ENCODE measurements at regions not wholly inside any gene's neighbourhood (a gene's known extent, or its start where the extent isn't known, plus 50 kb on each side); places are given as distances from the start of the nearest gene placed in this dataset.

DNA sequence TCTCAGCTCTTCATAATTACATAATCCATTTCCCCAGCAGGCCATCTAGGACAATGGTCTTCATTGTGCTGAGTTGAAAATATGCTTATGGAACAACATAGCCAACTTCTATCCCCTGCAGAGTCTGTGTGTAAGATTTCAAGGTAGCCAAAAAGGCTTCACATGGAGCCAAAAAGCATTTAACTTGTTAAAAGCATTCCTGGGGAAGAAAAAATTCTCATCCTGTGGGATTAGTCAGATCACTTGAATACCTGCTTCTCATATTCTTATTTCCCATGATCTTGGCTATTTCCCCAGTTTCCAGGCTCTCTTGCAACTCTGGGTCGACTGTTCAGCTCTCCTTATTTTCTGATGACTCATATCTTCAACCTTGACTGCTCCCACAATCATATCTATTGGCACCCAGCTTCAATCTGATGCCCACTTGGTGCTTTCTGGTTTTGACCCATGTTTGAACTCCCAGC is 178.9 kb downstream of the KLHL28 start:
- H3K4me3 ChIP-seq (ENCODE audit: low read depth, low read length) = no peak overlapping the region
- no peak overlapping the region for H3K27ac ChIP-seq (ENCODE audit: insufficient read depth, low read length, poor library complexity, severe bottlenecking)
- no peak overlapping the region for H3K4me3 Mint-ChIP-seq
- H3K27me3 ChIP-seq (ENCODE audit: control insufficient read depth, insufficient read depth, low read length) = no peaks in the 10 kb centered on the region
- no peaks in the 10 kb centered on the region for H3K36me3 Mint-ChIP-seq
- no peaks in the 10 kb centered on the region for H3K9me3 ChIP-seq (ENCODE audit: control insufficient read depth in 2 of 2, low read length in 2 of 2)
- no peaks in the 10 kb centered on the region for H3K4me1 ChIP-seq (ENCODE audit: control insufficient read depth, insufficient read depth, low read length, poor library complexity, severe bottlenecking)
- no peaks in the 10 kb centered on the region for H3K4me1 Mint-ChIP-seq
- ATAC-seq (ENCODE audit: low read depth in 2 of 2) (no peak), DNase-seq (no peak)
- H3K27ac Mint-ChIP-seq = no peak overlapping the region
- H3K36me3 ChIP-seq (ENCODE audit: control insufficient read depth, insufficient read depth, low read length) = no peaks in the 10 kb centered on the region
- H3K9me3 Mint-ChIP-seq = peaks cover 0 to 4% (median 0%) of the 10 kb centered on the region in 7 donors
- peaks cover 5% of the 10 kb centered on the region for H3K27me3 Mint-ChIP-seq

GRCh38 chr14:44780989-44781388 is 180.8 kb downstream of the KLHL28 start:
- no peaks in the 10 kb centered on the region for H3K27me3 Mint-ChIP-seq
- DNase-seq = no peak
- H3K4me3 Mint-ChIP-seq = no peak overlapping the region
- no peaks in the 10 kb centered on the region for H3K36me3 Mint-ChIP-seq
- Histone ChIP-seq H3K27ac (ENCODE audit: insufficient read depth, low read length, poor library complexity, severe bottlenecking) (no peak overlapping the region), H3K27me3 (ENCODE audit: control insufficient read depth, insufficient read depth, low read length) (no peaks in the 10 kb centered on the region), H3K4me3 (ENCODE audit: low read depth, low read length) (no peak overlapping the region), H3K36me3 (ENCODE audit: control insufficient read depth, insufficient read depth, low read length) (no peaks in the 10 kb centered on the region), H3K4me1 (ENCODE audit: control insufficient read depth, insufficient read depth, low read length, poor library complexity, severe bottlenecking) (no peaks in the 10 kb centered on the region), H3K9me3 (ENCODE audit: control insufficient read depth in 2 of 2, low read length in 2 of 2) (no peaks in the 10 kb centered on the region)
- ATAC-seq (ENCODE audit: low read depth in 2 of 2) = no peak
- no peak overlapping the region for H3K27ac Mint-ChIP-seq
- H3K9me3 Mint-ChIP-seq = peaks cover 0 to 4% (median 0%) of the 10 kb centered on the region in 7 donors
- H3K4me1 Mint-ChIP-seq = no peaks in the 10 kb centered on the region

GRCh38 chr14:44778604-44779003 is 183.1 kb downstream of the KLHL28 start:
- H3K27ac ChIP-seq (ENCODE audit: insufficient read depth, low read length, poor library complexity, severe bottlenecking) = no peak overlapping the region
- DNase-seq = no peak
- Mint-ChIP-seq H3K4me1 (no peaks in the 10 kb centered on the region), H3K27ac (no peak overlapping the region), H3K4me3 (no peak overlapping the region), H3K36me3 (no peaks in the 10 kb centered on the region), H3K9me3 (no peaks in the 10 kb centered on the region), H3K27me3 (no peaks in the 10 kb centered on the region)
- H3K4me1 ChIP-seq (ENCODE audit: control insufficient read depth, insufficient read depth, low read length, poor library complexity, severe bottlenecking) = no peaks in the 10 kb centered on the region
- no peaks in the 10 kb centered on the region for H3K9me3 ChIP-seq (ENCODE audit: control insufficient read depth in 2 of 2, low read length in 2 of 2)
- H3K27me3 ChIP-seq (ENCODE audit: control insufficient read depth, insufficient read depth, low read length) = no peaks in the 10 kb centered on the region
- no peak overlapping the region for H3K4me3 ChIP-seq (ENCODE audit: low read depth, low read length)
- ATAC-seq (ENCODE audit: low read depth in 2 of 2) = no peak
- H3K36me3 ChIP-seq (ENCODE audit: control insufficient read depth, insufficient read depth, low read length) = no peaks in the 10 kb centered on the region

DNA sequence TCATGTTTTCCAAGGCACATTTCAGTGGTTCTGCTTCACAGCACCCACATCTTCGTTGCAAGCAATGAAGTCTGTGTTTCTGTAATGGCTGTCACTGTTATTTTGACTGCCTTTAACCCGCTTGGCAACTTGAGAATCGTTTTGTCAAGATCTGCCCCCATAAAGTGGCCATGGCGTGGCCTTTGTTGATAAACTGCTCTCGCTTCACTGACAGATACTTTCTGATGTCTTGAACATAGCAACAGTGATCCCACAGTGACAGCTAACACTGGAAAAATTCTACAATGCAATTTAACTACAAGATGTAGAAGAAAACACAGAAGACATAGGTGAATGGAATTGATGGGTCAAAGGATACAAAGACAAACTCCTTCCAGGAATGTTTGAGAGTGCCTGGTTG is 184.2 kb downstream of the KLHL28 start:
- no peak overlapping the region for H3K27ac Mint-ChIP-seq
- ATAC-seq (ENCODE audit: low read depth in 2 of 2) (no peak), DNase-seq (no peak)
- H3K36me3 Mint-ChIP-seq = no peaks in the 10 kb centered on the region
- H3K4me3 Mint-ChIP-seq = no peak overlapping the region
- Histone ChIP-seq H3K27ac (ENCODE audit: insufficient read depth, low read length, poor library complexity, severe bottlenecking) (no peak overlapping the region), H3K4me3 (ENCODE audit: low read depth, low read length) (no peak overlapping the region), H3K27me3 (ENCODE audit: control insufficient read depth, insufficient read depth, low read length) (no peaks in the 10 kb centered on the region), H3K4me1 (ENCODE audit: control insufficient read depth, insufficient read depth, low read length, poor library complexity, severe bottlenecking) (no peaks in the 10 kb centered on the region), H3K9me3 (ENCODE audit: control insufficient read depth in 2 of 2, low read length in 2 of 2) (no peaks in the 10 kb centered on the region), H3K36me3 (ENCODE audit: control insufficient read depth, insufficient read depth, low read length) (no peaks in the 10 kb centered on the region)
- H3K27me3 Mint-ChIP-seq = no peaks in the 10 kb centered on the region
- no peaks in the 10 kb centered on the region for H3K4me1 Mint-ChIP-seq
- no peaks in the 10 kb centered on the region for H3K9me3 Mint-ChIP-seq

DNA sequence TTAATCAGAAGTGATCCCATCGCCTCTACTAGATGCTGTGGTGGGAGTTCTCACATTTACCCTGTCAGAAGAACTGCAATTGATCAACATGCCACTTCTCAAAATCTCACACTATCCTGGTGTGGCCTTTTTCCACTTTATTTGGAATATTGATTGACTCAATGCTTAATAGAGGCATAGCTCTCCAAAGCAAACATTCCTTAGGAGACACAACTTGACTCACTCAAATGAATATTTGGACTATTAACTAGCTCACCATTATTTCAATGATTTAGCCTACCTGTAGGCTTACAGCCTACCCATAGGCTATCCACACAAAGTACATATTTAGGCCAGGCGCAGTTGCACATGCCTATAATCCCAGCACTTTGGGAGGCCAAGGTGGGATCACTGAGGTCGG is 186.5 kb downstream of the KLHL28 start:
- DNase-seq (no peak), ATAC-seq (ENCODE audit: low read depth in 2 of 2) (no peak)
- H3K36me3 Mint-ChIP-seq = no peaks in the 10 kb centered on the region
- Histone ChIP-seq H3K36me3 (ENCODE audit: control insufficient read depth, insufficient read depth, low read length) (no peaks in the 10 kb centered on the region), H3K27me3 (ENCODE audit: control insufficient read depth, insufficient read depth, low read length) (no peaks in the 10 kb centered on the region), H3K27ac (ENCODE audit: insufficient read depth, low read length, poor library complexity, severe bottlenecking) (no peak overlapping the region), H3K4me1 (ENCODE audit: control insufficient read depth, insufficient read depth, low read length, poor library complexity, severe bottlenecking) (no peaks in the 10 kb centered on the region), H3K9me3 (ENCODE audit: control insufficient read depth in 2 of 2, low read length in 2 of 2) (no peaks in the 10 kb centered on the region), H3K4me3 (ENCODE audit: low read depth, low read length) (no peak overlapping the region)
- no peak overlapping the region for H3K4me3 Mint-ChIP-seq
- H3K9me3 Mint-ChIP-seq = no peaks in the 10 kb centered on the region
- H3K27ac Mint-ChIP-seq = no peak overlapping the region
- H3K4me1 Mint-ChIP-seq = no peaks in the 10 kb centered on the region
- H3K27me3 Mint-ChIP-seq = peaks cover 12% of the 10 kb centered on the region

DNA sequence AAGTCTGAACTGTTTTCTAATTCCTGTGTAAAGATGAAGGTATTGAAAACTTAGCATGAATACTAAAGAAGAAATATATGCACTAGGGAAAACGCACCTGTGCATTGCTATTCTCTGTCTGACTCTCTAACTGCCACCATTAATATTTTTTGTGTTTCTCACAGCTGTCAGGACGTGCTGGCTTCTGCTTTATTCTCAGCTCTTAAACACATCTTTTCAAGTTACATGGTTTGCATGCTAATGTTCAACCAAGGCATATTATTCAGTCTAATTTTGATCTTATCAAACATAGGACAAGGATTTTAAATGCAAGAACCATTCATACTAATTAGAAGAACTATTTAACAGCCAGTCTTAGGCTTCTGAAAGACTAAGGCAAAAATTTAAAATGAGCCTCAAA is 187.4 kb downstream of the KLHL28 start:
- no peak for ATAC-seq (ENCODE audit: low read depth in 2 of 2)
- no peaks in the 10 kb centered on the region for H3K27me3 ChIP-seq (ENCODE audit: control insufficient read depth, insufficient read depth, low read length)
- H3K27me3 Mint-ChIP-seq = peaks cover 12% of the 10 kb centered on the region
- no peak overlapping the region for H3K27ac Mint-ChIP-seq
- no peak for DNase-seq
- no peak overlapping the region for H3K27ac ChIP-seq (ENCODE audit: insufficient read depth, low read length, poor library complexity, severe bottlenecking)
- H3K4me3 Mint-ChIP-seq = no peak overlapping the region
- no peak overlapping the region for H3K4me3 ChIP-seq (ENCODE audit: low read depth, low read length)
- no peaks in the 10 kb centered on the region for H3K9me3 ChIP-seq (ENCODE audit: control insufficient read depth in 2 of 2, low read length in 2 of 2)
- H3K9me3 Mint-ChIP-seq = no peaks in the 10 kb centered on the region
- no peaks in the 10 kb centered on the region for H3K4me1 Mint-ChIP-seq
- no peaks in the 10 kb centered on the region for H3K36me3 Mint-ChIP-seq
- no peaks in the 10 kb centered on the region for H3K36me3 ChIP-seq (ENCODE audit: control insufficient read depth, insufficient read depth, low read length)
- H3K4me1 ChIP-seq (ENCODE audit: control insufficient read depth, insufficient read depth, low read length, poor library complexity, severe bottlenecking) = no peaks in the 10 kb centered on the region

DNA sequence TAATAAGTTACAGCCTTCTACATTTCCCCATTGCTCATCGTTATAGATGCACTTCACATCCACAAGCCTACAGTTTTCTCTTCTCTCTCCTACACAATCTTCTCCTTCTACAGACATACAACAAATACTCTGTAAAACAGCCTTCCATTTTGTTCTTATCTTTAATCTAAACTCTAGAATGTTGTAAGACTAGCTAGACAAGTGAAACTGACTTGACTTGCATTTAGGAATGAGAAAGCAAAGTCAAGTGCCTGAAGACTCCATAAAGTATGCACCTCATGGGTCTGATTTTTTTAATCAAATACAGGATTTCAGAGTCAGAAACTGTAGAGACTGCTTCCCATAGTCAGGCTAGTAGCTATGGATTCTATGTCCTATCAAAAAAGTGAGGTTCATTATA is 190.3 kb downstream of the KLHL28 start:
- no peaks in the 10 kb centered on the region for H3K36me3 Mint-ChIP-seq
- H3K27me3 ChIP-seq (ENCODE audit: control insufficient read depth, insufficient read depth, low read length) = no peaks in the 10 kb centered on the region
- no peak overlapping the region for H3K4me3 ChIP-seq (ENCODE audit: low read depth, low read length)
- H3K9me3 Mint-ChIP-seq = no peaks in the 10 kb centered on the region
- H3K27ac ChIP-seq (ENCODE audit: insufficient read depth, low read length, poor library complexity, severe bottlenecking) = no peak overlapping the region
- no peak for DNase-seq
- no peak overlapping the region for H3K4me3 Mint-ChIP-seq
- H3K4me1 Mint-ChIP-seq = no peaks in the 10 kb centered on the region
- no peaks in the 10 kb centered on the region for H3K9me3 ChIP-seq (ENCODE audit: control insufficient read depth in 2 of 2, low read length in 2 of 2)
- H3K36me3 ChIP-seq (ENCODE audit: control insufficient read depth, insufficient read depth, low read length) = no peaks in the 10 kb centered on the region
- H3K27me3 Mint-ChIP-seq = peaks cover 12% of the 10 kb centered on the region
- H3K4me1 ChIP-seq (ENCODE audit: control insufficient read depth, insufficient read depth, low read length, poor library complexity, severe bottlenecking) = no peaks in the 10 kb centered on the region
- H3K27ac Mint-ChIP-seq = no peak overlapping the region
- ATAC-seq (ENCODE audit: low read depth in 2 of 2) = no peak

GRCh38 chr14:44770201-44770600 is 191.5 kb downstream of the KLHL28 start:
- H3K9me3 Mint-ChIP-seq = peaks cover 0 to 2% (median 0%) of the 10 kb centered on the region in 7 donors
- H3K36me3 Mint-ChIP-seq = no peaks in the 10 kb centered on the region
- no peak overlapping the region for H3K27ac Mint-ChIP-seq
- DNase-seq (no peak), ATAC-seq (ENCODE audit: low read depth in 2 of 2) (no peak)
- peaks cover 12% of the 10 kb centered on the region for H3K27me3 Mint-ChIP-seq
- H3K4me3 Mint-ChIP-seq = no peak overlapping the region
- Histone ChIP-seq H3K4me3 (ENCODE audit: low read depth, low read length) (no peak overlapping the region), H3K4me1 (ENCODE audit: control insufficient read depth, insufficient read depth, low read length, poor library complexity, severe bottlenecking) (no peaks in the 10 kb centered on the region), H3K36me3 (ENCODE audit: control insufficient read depth, insufficient read depth, low read length) (no peaks in the 10 kb centered on the region), H3K27ac (ENCODE audit: insufficient read depth, low read length, poor library complexity, severe bottlenecking) (no peak overlapping the region), H3K9me3 (ENCODE audit: control insufficient read depth in 2 of 2, low read length in 2 of 2) (no peaks in the 10 kb centered on the region), H3K27me3 (ENCODE audit: control insufficient read depth, insufficient read depth, low read length) (no peaks in the 10 kb centered on the region)
- H3K4me1 Mint-ChIP-seq = no peaks in the 10 kb centered on the region
